ENCODE measurements at regions not wholly inside any gene's neighbourhood (a gene's known extent, or its start where the extent isn't known, plus 50 kb on each side); places are given as distances from the start of the nearest gene placed in this dataset.
A peak's percentile ranks its signal among the peaks of the same experiment; 100 is the strongest.

- DNase-seq (no peak), ATAC-seq (ENCODE audit: low FRiP score in 2 of 2) (no peak)
- Histone ChIP-seq H3K4me3 (no peak overlapping the region), H3K9me3 (no peaks in the 10 kb centered on the region), H3K27ac (no peak overlapping the region), H3K27me3 (no peaks in the 10 kb centered on the region), H3K4me1 (no peaks in the 10 kb centered on the region), H3K36me3 (no peaks in the 10 kb centered on the region)
- no peak for TF ChIP-seq CTCF (IDR thresholded peaks at IDR 0.05)
- TF ChIP-seq POLR2A (IDR thresholded peaks at IDR 0.05), result no peak
- TF ChIP-seq EP300 (IDR thresholded peaks at IDR 0.05), result no peak
- no peak for TF ChIP-seq POLR2AphosphoS5 (IDR thresholded peaks at IDR 0.05)
- 83 to 89% methylated on average over 4 to 5 of the region's 5 CpGs for WGBS, 2 donors
These were observed 70.3 kb upstream of the ATP2B2 start for GRCh38 chr3:10575601-10576160.

- WGBS, 2 donors, result 81 to 83% methylated on average over 1 to 7 of the region's 7 CpGs
- H3K4me1 ChIP-seq, result no peaks in the 10 kb centered on the region
- H3K27ac ChIP-seq, result no peak overlapping the region
- ATAC-seq (ENCODE audit: low FRiP score in 2 of 2) (no peak), DNase-seq (no peak)
- H3K4me3 ChIP-seq, result no peak overlapping the region
- H3K36me3 ChIP-seq, result no peaks in the 10 kb centered on the region
- TF ChIP-seq EP300 (IDR thresholded peaks at IDR 0.05) (no peak), POLR2AphosphoS5 (IDR thresholded peaks at IDR 0.05) (no peak), POLR2A (IDR thresholded peaks at IDR 0.05) (no peak)
- no peaks in the 10 kb centered on the region for H3K9me3 ChIP-seq
- no peaks in the 10 kb centered on the region for H3K27me3 ChIP-seq
These were observed 72.1 kb upstream of the ATP2B2 start for GRCh38 chr3:10577486-10577885.

- 77 to 82% methylated on average over 8 of the region's 8 CpGs for WGBS, 2 donors
- Histone ChIP-seq H3K9me3 (no peaks in the 10 kb centered on the region), H3K27me3 (no peaks in the 10 kb centered on the region)
These were observed 75.0 kb upstream of the ATP2B2 start for GRCh38 chr3:10580426-10580825.

GRCh38 chr3:10581251-10581650 lies 75.9 kb upstream of the ATP2B2 start:
- ATAC-seq (ENCODE audit: low FRiP score in 2 of 2) (no peak), DNase-seq (peak in 1 of 2 donors; percentile 49)
- no peaks in the 10 kb centered on the region for H3K27me3 ChIP-seq
- H3K4me1 ChIP-seq, result no peaks in the 10 kb centered on the region
- H3K27ac ChIP-seq, result no peak overlapping the region
- TF ChIP-seq POLR2A (IDR thresholded peaks at IDR 0.05) (no peak), CTCF (IDR thresholded peaks at IDR 0.05) (no peak), EP300 (IDR thresholded peaks at IDR 0.05) (no peak), POLR2AphosphoS5 (IDR thresholded peaks at IDR 0.05) (no peak)
- no peaks in the 10 kb centered on the region for H3K9me3 ChIP-seq
- no peak overlapping the region for H3K4me3 ChIP-seq
- WGBS, 2 donors, result 66 to 78% methylated on average over 5 of the region's 5 CpGs
- no peaks in the 10 kb centered on the region for H3K36me3 ChIP-seq

More at GRCh38 chr3:10580426-10580825, 75.0 kb upstream of the ATP2B2 start:
- no peaks in the 10 kb centered on the region for H3K36me3 ChIP-seq
- no peaks in the 10 kb centered on the region for H3K4me1 ChIP-seq
- ATAC-seq (ENCODE audit: low FRiP score in 2 of 2) (no peak), DNase-seq (no peak)
- no peak overlapping the region for H3K4me3 ChIP-seq
- no peak overlapping the region for H3K27ac ChIP-seq
- TF ChIP-seq CTCF (IDR thresholded peaks at IDR 0.05) (no peak), POLR2A (IDR thresholded peaks at IDR 0.05) (no peak), EP300 (IDR thresholded peaks at IDR 0.05) (no peak), POLR2AphosphoS5 (IDR thresholded peaks at IDR 0.05) (no peak)

- Histone ChIP-seq H3K27ac (no peak overlapping the region), H3K36me3 (no peaks in the 10 kb centered on the region), H3K4me1 (no peaks in the 10 kb centered on the region), H3K4me3 (no peak overlapping the region), H3K9me3 (no peaks in the 10 kb centered on the region), H3K27me3 (no peaks in the 10 kb centered on the region)
- DNase-seq, result no peak
- ATAC-seq (ENCODE audit: low FRiP score in 2 of 2), result no peak
- 77 to 83% methylated on average over 8 of the region's 8 CpGs for WGBS, 2 donors
- TF ChIP-seq POLR2AphosphoS5 (IDR thresholded peaks at IDR 0.05) (no peak), EP300 (IDR thresholded peaks at IDR 0.05) (no peak), CTCF (IDR thresholded peaks at IDR 0.05) (no peak), POLR2A (IDR thresholded peaks at IDR 0.05) (no peak)
These were observed 76.3 kb upstream of the ATP2B2 start for GRCh38 chr3:10581716-10582115.
